Uterus (tissue), 2 donors: ENCODE measurements at regions not wholly inside any gene's neighbourhood (a gene's known extent, or its start where the extent isn't known, plus 50 kb on each side); places are given as distances from the start of the nearest gene placed in this dataset.

Source experiments
- CTCF ChIP-seq, 4 experiments: fragments of 200-600 bp in 2 of 4; fragments of 450-650 bp in 2 of 4; sonication (generic) in 2 of 4; IDR thresholded peaks; one replicate each; pipeline ENCODE4 v1.5.1; 2016 to 2019; ENCODE audit warnings: antibody characterized with exemption in 4 of 4, mild to moderate bottlenecking in 2 of 4, moderate library complexity in 1 of 4
- POLR2A ChIP-seq, 2 donors: fragments of 450-650 bp; IDR thresholded peaks; one replicate each; pipeline ENCODE4 v1.6.1; 2016; ENCODE audit warnings: antibody characterized with exemption in 2 of 2, mild to moderate bottlenecking in 1 of 2, moderate library complexity in 1 of 2

- no peak for TF ChIP-seq CTCF (IDR thresholded peaks at IDR 0.05)
- TF ChIP-seq POLR2A (IDR thresholded peaks at IDR 0.05) = no peak
Observed at GRCh38 chr13:87042946-87043345, 628.2 kb upstream of the SLITRK5 start.
